HG02610 (cell line): ENCODE measurements at regions not wholly inside any gene's neighbourhood (a gene's known extent, or its start where the extent isn't known, plus 50 kb on each side); places are given as distances from the start of the nearest gene placed in this dataset.

Experiments
- ATAC-seq: cut with Tn5 transposase; IDR thresholded peaks from one replicate; pipeline ENCODE4 v1.9.1; 2021; ENCODE audit warnings: mild to moderate bottlenecking, moderate library complexity; ENCODE audit not compliant: unreplicated experiment

- no peak for ATAC-seq
These were observed 116.8 kb upstream of the SASH1 start for GRCh38 chr6:148225871-148226270.

- no peak for ATAC-seq
These were observed 116.4 kb upstream of the SASH1 start for GRCh38 chr6:148226284-148226683.

- ATAC-seq = no peak
These were observed 111.1 kb upstream of the SASH1 start for GRCh38 chr6:148231572-148231971.

- ATAC-seq = no peak
These were observed 107.2 kb upstream of the SASH1 start for GRCh38 chr6:148235446-148235845.

- ATAC-seq = no peak
These were observed 103.9 kb upstream of the SASH1 start for GRCh38 chr6:148238713-148239112.

- ATAC-seq = no peak
These were observed 103.4 kb upstream of the SASH1 start for GRCh38 chr6:148239215-148239614.

GRCh38 chr6:148239801-148240460, 102.7 kb upstream of the SASH1 start:
- no peak for ATAC-seq

- no peak for ATAC-seq
These were observed 102.2 kb upstream of the SASH1 start for GRCh38 chr6:148240461-148240840.

- ATAC-seq = no peak
These were observed 101.7 kb upstream of the SASH1 start for GRCh38 chr6:148240861-148241477.

- no peak for ATAC-seq
These were observed 100.5 kb upstream of the SASH1 start for GRCh38 chr6:148242180-148242579.

GRCh38 chr6:148244217-148244935, 98.3 kb upstream of the SASH1 start:
- ATAC-seq = no peak

GRCh38 chr6:148247386-148248063, 95.1 kb upstream of the SASH1 start:
- no peak for ATAC-seq

- no peak for ATAC-seq
These were observed 93.5 kb upstream of the SASH1 start for GRCh38 chr6:148249160-148249559.

GRCh38 chr6:148249679-148250375, 92.8 kb upstream of the SASH1 start:
- ATAC-seq = no peak

GRCh38 chr6:148250975-148251685, 91.5 kb upstream of the SASH1 start:
- no peak for ATAC-seq

- ATAC-seq = no peak
These were observed 90.7 kb upstream of the SASH1 start for GRCh38 chr6:148251891-148252290.

- no peak for ATAC-seq
These were observed 84.8 kb upstream of the SASH1 start for GRCh38 chr6:148257810-148258209.

- ATAC-seq = no peak
These were observed 83.8 kb upstream of the SASH1 start for GRCh38 chr6:148258868-148259267.

- ATAC-seq = no peak
These were observed 81.2 kb upstream of the SASH1 start for GRCh38 chr6:148261470-148261869.

GRCh38 chr6:148263010-148263409, 79.6 kb upstream of the SASH1 start:
- no peak for ATAC-seq
